Lower leg skin (tissue), 3 donors: ENCODE measurements at regions not wholly inside any gene's neighbourhood (a gene's known extent, or its start where the extent isn't known, plus 50 kb on each side); places are given as distances from the start of the nearest gene placed in this dataset.

Experiments
- CTCF ChIP-seq, 3 donors: fragments of 450-650 bp; IDR thresholded peaks; one replicate each; pipeline ENCODE4 v1.5.1; 2016; ENCODE audit warnings: antibody characterized with exemption in 3 of 3, mild to moderate bottlenecking in 3 of 3, moderate library complexity in 2 of 3
- POLR2A ChIP-seq, 2 donors: fragments of 450-650 bp; IDR thresholded peaks; one replicate each; pipeline ENCODE4 v1.6.1; 2016 to 2017; ENCODE audit warnings: antibody characterized with exemption in 2 of 2, mild to moderate bottlenecking in 1 of 2, moderate library complexity in 1 of 2

GRCh38 chr13:70490320-70490935, 382.2 kb upstream of the KLHL1 start:
- TF ChIP-seq POLR2A (IDR thresholded peaks at IDR 0.05) (no peak), CTCF (IDR thresholded peaks at IDR 0.05) (no peak)
